ENCODE measurements at regions not wholly inside any gene's neighbourhood (a gene's known extent, or its start where the extent isn't known, plus 50 kb on each side); places are given as distances from the start of the nearest gene placed in this dataset.

GRCh38 chr12:115349711-115350110, 665.7 kb upstream of the TBX3 start:
- no peak for ATAC-seq
- no peak overlapping the region for H3K27ac ChIP-seq
- intact Hi-C loops (cut with DNase I) = no loop called here

GRCh38 chr12:115348301-115348700, 664.3 kb upstream of the TBX3 start:
- Histone ChIP-seq H3K36me3 (no peaks in the 10 kb centered on the region), H3K9me3 (no peaks in the 10 kb centered on the region), H3K4me3 (no peak overlapping the region), H3K27me3 (no peaks in the 10 kb centered on the region), H3K27ac (no peak overlapping the region), H3K4me1 (no peaks in the 10 kb centered on the region)
- no peak for ATAC-seq
- DNase-seq = no peak
- intact Hi-C loops (cut with DNase I) = no loop called here
- no peak for TF ChIP-seq CTCF (IDR thresholded peaks at IDR 0.05)

More at GRCh38 chr12:115349711-115350110, 665.7 kb upstream of the TBX3 start:
- Histone ChIP-seq H3K4me1 (peaks cover 2% of the 10 kb centered on the region), H3K4me3 (no peak overlapping the region), H3K36me3 (no peaks in the 10 kb centered on the region), H3K27me3 (no peaks in the 10 kb centered on the region), H3K9me3 (no peaks in the 10 kb centered on the region)
- DNase-seq = no peak
- TF ChIP-seq CTCF (IDR thresholded peaks at IDR 0.05) = no peak

GRCh38 chr12:115343601-115344000, 659.6 kb upstream of the TBX3 start:
- ATAC-seq (no peak), DNase-seq (no peak)
- intact Hi-C loops (cut with DNase I) = no loop called here
- Histone ChIP-seq H3K27ac (no peak overlapping the region), H3K9me3 (no peaks in the 10 kb centered on the region), H3K36me3 (no peaks in the 10 kb centered on the region), H3K4me1 (peaks cover 5% of the 10 kb centered on the region), H3K27me3 (no peaks in the 10 kb centered on the region), H3K4me3 (no peak overlapping the region)
- no peak for TF ChIP-seq CTCF (IDR thresholded peaks at IDR 0.05)

GRCh38 chr12:115343008-115343407, 659.0 kb upstream of the TBX3 start:
- Histone ChIP-seq H3K4me1 (peaks cover 5% of the 10 kb centered on the region), H3K36me3 (no peaks in the 10 kb centered on the region), H3K4me3 (no peak overlapping the region), H3K27ac (no peak overlapping the region), H3K27me3 (no peaks in the 10 kb centered on the region), H3K9me3 (no peaks in the 10 kb centered on the region)
- ATAC-seq (no peak), DNase-seq (no peak)
- no peak for TF ChIP-seq CTCF (IDR thresholded peaks at IDR 0.05)
- intact Hi-C loops (cut with DNase I) = no loop called here

GRCh38 chr12:115341442-115341841, 657.5 kb upstream of the TBX3 start:
- H3K4me3 ChIP-seq = no peak overlapping the region
- DNase-seq = no peak
- intact Hi-C loops (cut with DNase I) = no loop called here
- ATAC-seq = peak; percentile 39
- peaks cover 5% of the 10 kb centered on the region for H3K4me1 ChIP-seq
- no peak for TF ChIP-seq CTCF (IDR thresholded peaks at IDR 0.05)
- peaks cover 6% of the 10 kb centered on the region for H3K27me3 ChIP-seq
- H3K9me3 ChIP-seq = no peaks in the 10 kb centered on the region
- no peak overlapping the region for H3K27ac ChIP-seq
- no peaks in the 10 kb centered on the region for H3K36me3 ChIP-seq
